H1 (cell line): ENCODE measurements at regions not wholly inside any gene's neighbourhood (a gene's known extent, or its start where the extent isn't known, plus 50 kb on each side); places are given as distances from the start of the nearest gene placed in this dataset.

Experiments used
- BACH1 ChIP-seq: IDR thresholded peaks from 2 replicates; pipeline ENCODE4 v1.6.1; 2012; ENCODE audit warnings: low read length, improper control_type of control experiment
- CTBP2 ChIP-seq: IDR thresholded peaks from 2 replicates; pipeline ENCODE4 v1.7.0; 2011; ENCODE audit warnings: borderline replicate concordance, mild to moderate bottlenecking, moderate library complexity, mixed read lengths, low read length; ENCODE audit not compliant: insufficient read depth, insufficient read length
- KDM1A ChIP-seq: fragments of 200-600, 300-600 bp; sonication (generic); IDR thresholded peaks from 2 replicates; pipeline ENCODE4 v1.7.1; 2016; ENCODE audit warnings: mild to moderate bottlenecking, low read length, borderline replicate concordance
- KDM4A ChIP-seq: IDR thresholded peaks from one replicate; pipeline ENCODE4 v1.7.1; 2012; ENCODE audit warnings: low read depth, mild to moderate bottlenecking, moderate library complexity, low read length, inconsistent platforms; ENCODE audit not compliant: severe bottlenecking
- RFX5 ChIP-seq: IDR thresholded peaks from 2 replicates; pipeline ENCODE4 v1.6.1; 2011; ENCODE audit warnings: low read depth, low read length, improper control_type of control experiment, borderline replicate concordance
- TAF7 ChIP-seq: optimal IDR thresholded peaks from 2 replicates; pipeline ENCODE3; 2011; ENCODE audit warnings: low read depth, mild to moderate bottlenecking, inconsistent platforms, low read length, moderate library complexity, borderline replicate concordance
- USF2 ChIP-seq: IDR thresholded peaks from 2 replicates; pipeline ENCODE4 v1.6.1; 2011; ENCODE audit warnings: low read length, improper control_type of control experiment
- TF ChIP-seq, protein P1 (sequence below): IDR thresholded peaks from 2 replicates; pipeline ENCODE4 v1.6.1; 2012; ENCODE audit warnings: low read length, inconsistent platforms

DNA sequence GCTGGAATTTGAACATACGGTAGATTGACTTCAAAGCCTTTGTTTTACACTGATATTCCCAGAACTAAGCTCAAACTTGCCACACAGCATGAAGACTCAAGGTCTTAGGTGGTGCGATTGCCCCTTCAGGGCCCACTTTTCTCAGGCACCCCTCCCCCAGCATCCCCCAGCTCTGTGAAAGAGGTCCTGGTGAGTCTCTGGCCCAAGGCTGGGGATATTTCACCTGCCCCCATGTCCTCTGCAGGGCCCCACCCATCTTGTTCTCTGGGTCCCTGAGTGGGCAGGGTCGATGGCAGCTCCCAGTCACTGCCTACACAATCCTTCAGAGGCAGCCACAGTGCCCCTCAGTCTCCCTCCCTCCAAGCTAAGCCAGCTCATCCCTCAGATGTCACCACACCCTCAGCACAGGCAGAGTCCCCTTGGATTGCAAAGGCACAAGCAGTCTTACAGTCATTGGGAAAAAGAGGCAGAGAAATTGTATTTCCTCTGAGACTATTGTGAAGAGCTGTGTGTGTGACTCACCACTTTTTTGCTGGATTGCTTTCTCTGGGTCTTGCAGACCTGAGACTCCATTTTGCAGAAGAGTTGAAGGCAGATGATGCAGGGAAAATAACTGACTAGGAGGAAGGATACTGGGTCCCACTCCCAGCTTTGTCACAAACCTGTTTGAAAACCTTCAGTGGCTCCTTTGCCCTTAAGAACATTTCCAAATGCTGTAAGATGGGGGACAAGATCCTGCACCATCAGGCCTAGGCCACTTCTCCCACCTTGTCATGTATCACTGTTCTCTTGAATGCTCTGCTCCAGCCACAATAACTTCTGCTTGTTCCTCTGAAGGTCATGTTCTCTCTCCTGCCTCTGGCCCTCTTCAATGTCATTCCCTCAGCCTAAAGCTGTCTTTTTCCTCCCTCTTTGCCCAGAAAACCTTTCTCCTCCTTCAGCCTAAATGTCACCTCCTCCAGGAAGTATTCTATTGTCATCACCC, 119.1 kb upstream of the GRIK3 start (continued):
- TF ChIP-seq CTBP2 = no peak
- TF ChIP-seq RFX5 = no peak
- TF ChIP-seq TAF7 = no peak
- TF ChIP-seq BACH1 = no peak
- TF ChIP-seq KDM1A = no peak
- TF ChIP-seq, protein P1, sequence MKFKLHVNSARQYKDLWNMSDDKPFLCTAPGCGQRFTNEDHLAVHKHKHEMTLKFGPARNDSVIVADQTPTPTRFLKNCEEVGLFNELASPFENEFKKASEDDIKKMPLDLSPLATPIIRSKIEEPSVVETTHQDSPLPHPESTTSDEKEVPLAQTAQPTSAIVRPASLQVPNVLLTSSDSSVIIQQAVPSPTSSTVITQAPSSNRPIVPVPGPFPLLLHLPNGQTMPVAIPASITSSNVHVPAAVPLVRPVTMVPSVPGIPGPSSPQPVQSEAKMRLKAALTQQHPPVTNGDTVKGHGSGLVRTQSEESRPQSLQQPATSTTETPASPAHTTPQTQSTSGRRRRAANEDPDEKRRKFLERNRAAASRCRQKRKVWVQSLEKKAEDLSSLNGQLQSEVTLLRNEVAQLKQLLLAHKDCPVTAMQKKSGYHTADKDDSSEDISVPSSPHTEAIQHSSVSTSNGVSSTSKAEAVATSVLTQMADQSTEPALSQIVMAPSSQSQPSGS = no peak
- TF ChIP-seq KDM4A = no peak
- TF ChIP-seq USF2 = no peak
